Gastrocnemius medialis (tissue), 4 donors: ENCODE measurements at regions not wholly inside any gene's neighbourhood (a gene's known extent, or its start where the extent isn't known, plus 50 kb on each side); places are given as distances from the start of the nearest gene placed in this dataset.

Experiments
- ATAC-seq, 2 donors: fragments of 150-250 bp; one replicate each; pipeline ENCODE4 v1.9.1; 2016
- DNase-seq, 2 donors: peaks; one replicate each; pipeline ENCODE4 v3.0.0-alpha.2; 2019
- H3K27ac ChIP-seq, 4 donors: fragments of 200-600 bp; sonication (generic); 1 replicate in 1 of 4; 2 replicates in 3 of 4; pipeline ENCODE4 v1.5.1; 2016 to 2018; ENCODE audit warnings: mild to moderate bottlenecking in 2 of 4, moderate library complexity in 1 of 4
- H3K27me3 ChIP-seq, 3 donors: fragments of 200-600 bp; sonication (generic) in 2 of 3; 1 replicate in 1 of 3; 2 replicates in 2 of 3; pipeline versions ENCODE4 v1.5.1 to v1.6.0; 2016 to 2019; ENCODE audit warnings: mild to moderate bottlenecking in 1 of 3, moderate library complexity in 1 of 3
- H3K36me3 ChIP-seq, 2 donors: fragments of 200-600 bp; sonication (generic) in 1 of 2; one replicate each; pipeline ENCODE4 v1.5.1; 2017 to 2018
- H3K4me1 ChIP-seq, 2 donors: fragments of 200-600 bp; sonication (generic) in 1 of 2; one replicate each; pipeline ENCODE4 v1.5.1; 2016 to 2017; ENCODE audit warnings: mild to moderate bottlenecking in 2 of 2
- H3K4me3 ChIP-seq, 4 donors: fragments of 200-600 bp; sonication (generic) in 3 of 4; 1 replicate in 1 of 4; 2 replicates in 3 of 4; pipeline ENCODE4 v1.5.1; 2016 to 2019; ENCODE audit warnings: mild to moderate bottlenecking in 2 of 4
- H3K9me3 ChIP-seq, 3 donors: fragments of 200-600 bp; sonication (generic) in 2 of 3; 1 replicate in 1 of 3; 2 replicates in 2 of 3; pipeline ENCODE4 v1.5.1; 2016 to 2019
- CTCF ChIP-seq, 5 experiments: fragments of 450-650 bp in 3 of 5; fragments of 200-600 bp in 2 of 5; sonication (generic) in 2 of 5; IDR thresholded peaks in 4 of 5; conservative IDR thresholded peaks in 1 of 5; 1 replicate in 4 of 5; 2 replicates in 1 of 5; pipeline ENCODE4 v1.5.1; 2016 to 2019; ENCODE audit warnings: antibody characterized with exemption in 5 of 5, mild to moderate bottlenecking in 3 of 5, moderate library complexity in 3 of 5
- POLR2A ChIP-seq, 2 donors: fragments of 450-650 bp; IDR thresholded peaks; one replicate each; pipeline ENCODE4 v1.6.1; 2017; ENCODE audit warnings: antibody characterized with exemption in 2 of 2, mild to moderate bottlenecking in 2 of 2, moderate library complexity in 2 of 2
- in situ Hi-C, 4 donors: fragments of 200-750 bp; cut with MboI; loops; one replicate each; pipeline versions ENCODE4 v1.15.0 to v1.8.0; 2017; ENCODE audit warnings: low sequenced_read_pairs in 4 of 4
- intact Hi-C: fragments of 100-400 bp; cut with DNase I; formaldehyde crosslinking; loops from one replicate; pipeline ENCODE4 v1.15.1; 2023; ENCODE audit warnings: low total_unique reads

DNA sequence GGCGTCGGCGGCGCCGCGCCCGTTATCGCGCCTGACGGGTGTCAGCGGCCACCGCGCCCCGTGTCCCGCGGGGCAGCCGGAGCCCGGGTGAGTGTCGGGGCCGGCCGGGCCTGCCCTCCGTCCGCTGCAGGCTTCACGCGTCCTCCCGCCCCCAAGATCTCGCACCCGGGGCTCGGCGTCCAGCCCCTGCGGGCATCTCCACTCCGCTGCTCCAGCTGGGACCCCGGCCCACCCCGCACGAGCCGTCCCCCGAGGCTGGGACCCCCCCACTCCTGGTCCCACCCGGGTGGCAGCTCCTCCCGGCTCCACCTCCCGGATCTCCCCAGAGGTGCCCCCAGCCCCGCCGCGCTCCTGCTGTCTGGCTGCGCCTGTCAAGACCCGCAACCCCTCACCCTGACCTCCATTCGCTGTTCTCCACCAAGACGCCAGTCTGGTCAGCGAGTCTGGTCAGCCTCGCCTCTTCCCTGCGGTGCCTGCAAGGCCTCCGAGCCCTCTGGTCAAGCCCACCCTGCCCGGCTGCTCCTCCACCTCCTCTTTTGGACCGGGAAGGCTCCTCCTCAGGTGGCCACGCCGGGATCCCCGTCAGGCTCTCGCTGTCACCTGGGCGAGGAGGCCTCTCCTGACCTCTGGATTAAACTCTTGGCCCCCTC lies 66.0 kb upstream of the NKX1-1 start:
- in situ Hi-C loops (no loop called here), intact Hi-C loops (no loop called here)
- Histone ChIP-seq H3K27me3 (peaks cover 21 to 42% (median 26%) of the 10 kb centered on the region in 3 donors), H3K27ac (no peak overlapping the region), H3K9me3 (no peaks in the 10 kb centered on the region), H3K4me1 (no peaks in the 10 kb centered on the region), H3K4me3 (no peak overlapping the region), H3K36me3 (no peaks in the 10 kb centered on the region)
- no peak for DNase-seq
- TF ChIP-seq POLR2A (IDR thresholded peaks at IDR 0.05) (no peak), CTCF (IDR thresholded peaks at IDR 0.05 in 4 of 5, conservative IDR thresholded peaks at IDR 0.05 in 1 of 5) (no peak)
- no peak for ATAC-seq

GRCh38 chr4:1471443-1472147 lies 65.4 kb upstream of the NKX1-1 start:
- ATAC-seq: no peak
- Histone ChIP-seq H3K27me3 (peaks cover 21 to 42% (median 26%) of the 10 kb centered on the region in 3 donors), H3K4me1 (no peaks in the 10 kb centered on the region), H3K27ac (no peak overlapping the region), H3K4me3 (no peak overlapping the region), H3K36me3 (no peaks in the 10 kb centered on the region), H3K9me3 (no peaks in the 10 kb centered on the region)
- no peak for DNase-seq
- intact Hi-C loops: no loop called here
- in situ Hi-C loops: no loop called here
- TF ChIP-seq CTCF (IDR thresholded peaks at IDR 0.05 in 4 of 5, conservative IDR thresholded peaks at IDR 0.05 in 1 of 5) (no peak), POLR2A (IDR thresholded peaks at IDR 0.05) (no peak)

DNA sequence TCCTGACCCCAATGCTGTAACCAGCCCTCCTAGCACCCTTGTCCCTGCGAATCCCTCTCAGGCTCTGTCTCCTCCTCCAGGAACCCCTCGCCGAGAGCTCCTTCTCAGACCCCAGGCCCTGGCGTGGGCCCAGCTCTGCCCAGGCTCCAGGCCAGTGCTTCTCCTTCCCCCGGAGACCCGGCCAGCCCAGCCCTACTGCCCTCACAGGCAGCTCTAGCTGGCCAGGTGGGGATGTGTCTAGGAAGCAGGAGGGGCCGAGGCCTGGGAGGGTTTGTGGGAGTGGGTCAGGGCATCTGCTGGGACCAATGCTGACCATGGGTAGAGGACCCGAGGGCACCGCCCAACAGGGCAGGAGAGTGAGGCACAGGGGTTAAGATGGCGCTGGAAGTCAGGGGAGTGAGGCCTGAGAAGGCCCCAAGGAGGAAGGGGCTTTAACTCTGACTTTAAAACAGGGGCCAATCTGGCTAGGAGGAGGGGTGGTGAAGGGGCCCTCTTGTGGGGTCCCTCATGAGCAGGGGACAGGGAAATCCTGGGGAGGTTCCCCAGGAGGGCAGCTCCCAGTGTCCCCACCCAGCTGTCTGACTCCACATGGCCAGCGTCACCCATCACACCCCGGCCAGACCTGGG lies 64.7 kb upstream of the NKX1-1 start:
- Histone ChIP-seq H3K36me3 (no peaks in the 10 kb centered on the region), H3K27ac (no peak overlapping the region), H3K9me3 (no peaks in the 10 kb centered on the region), H3K4me3 (no peak overlapping the region), H3K27me3 (peaks cover 27 to 42% (median 28%) of the 10 kb centered on the region in 3 donors), H3K4me1 (no peaks in the 10 kb centered on the region)
- TF ChIP-seq CTCF (IDR thresholded peaks at IDR 0.05 in 4 of 5, conservative IDR thresholded peaks at IDR 0.05 in 1 of 5) (no peak), POLR2A (IDR thresholded peaks at IDR 0.05) (no peak)
- ATAC-seq (no peak), DNase-seq (no peak)
- in situ Hi-C loops: no loop called here
- intact Hi-C loops: no loop called here

DNA sequence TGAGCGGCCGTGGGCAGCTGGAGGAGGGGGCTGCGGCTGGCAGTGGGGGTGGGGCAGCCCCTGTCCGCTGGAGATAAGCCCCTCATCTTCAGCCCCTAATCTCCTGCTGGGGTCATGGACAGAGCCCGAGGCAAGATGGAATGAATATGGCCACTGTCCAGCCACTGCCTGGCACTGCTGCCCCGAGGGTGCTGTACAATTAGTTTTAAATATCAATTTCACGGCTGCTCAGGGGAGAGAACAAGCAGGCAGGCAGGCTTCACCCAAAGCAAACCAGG lies 64.1 kb upstream of the NKX1-1 start:
- Histone ChIP-seq H3K36me3 (no peaks in the 10 kb centered on the region), H3K27ac (no peak overlapping the region), H3K4me1 (no peaks in the 10 kb centered on the region), H3K9me3 (no peaks in the 10 kb centered on the region), H3K4me3 (no peak overlapping the region), H3K27me3 (peaks cover 28 to 42% (median 30%) of the 10 kb centered on the region in 3 donors)
- TF ChIP-seq POLR2A (IDR thresholded peaks at IDR 0.05) (no peak), CTCF (IDR thresholded peaks at IDR 0.05 in 4 of 5, conservative IDR thresholded peaks at IDR 0.05 in 1 of 5) (no peak)
- ATAC-seq (no peak), DNase-seq (no peak)
- in situ Hi-C loops: no loop called here
- intact Hi-C loops: no loop called here
